ENCODE measurements at regions not wholly inside any gene's neighbourhood (a gene's known extent, or its start where the extent isn't known, plus 50 kb on each side); places are given as distances from the start of the nearest gene placed in this dataset.

GRCh38 chr13:107361666-107362065, 793.7 kb upstream of the ARGLU1 start (continued):
- TF ChIP-seq ZNF23 (tag by site-specific recombination; IDR thresholded peaks at IDR 0.05; ENCODE audit: borderline replicate concordance) (no peak), KLF9 (tag by site-specific recombination; IDR thresholded peaks at IDR 0.05; ENCODE audit: low read depth) (no peak), ZNF610 (tag by site-specific recombination; IDR thresholded peaks at IDR 0.05; ENCODE audit: borderline replicate concordance) (no peak), PRDM10 (tag by site-specific recombination; IDR thresholded peaks at IDR 0.05) (no peak)

GRCh38 chr13:107360010-107360409, 792.1 kb upstream of the ARGLU1 start:
- Histone ChIP-seq H3K4me3 (ENCODE audit: low read depth, low read length) (no peak overlapping the region), H3K27ac (ENCODE audit: extremely low read depth, low read depth, low read length) (no peak overlapping the region), H3K9me3 (ENCODE audit: control insufficient read depth, insufficient read depth, low read depth, low read length) (no peaks in the 10 kb centered on the region), H3K4me1 (ENCODE audit: control insufficient read depth, insufficient read depth, low read length) (no peaks in the 10 kb centered on the region), H3K36me3 (ENCODE audit: control insufficient read depth in 2 of 2, insufficient read depth in 1 of 2, low read length in 2 of 2) (no peaks in the 10 kb centered on the region)
- TF ChIP-seq ZNF514 (tag by site-specific recombination; IDR thresholded peaks at IDR 0.05), result no peak
- CTCF ChIA-PET, result no interaction called here
- POLR2A ChIA-PET, result no interaction called here

- Histone ChIP-seq H3K4me1 (ENCODE audit: control insufficient read depth, insufficient read depth, low read length) (no peaks in the 10 kb centered on the region), H3K9me3 (ENCODE audit: control insufficient read depth, insufficient read depth, low read depth, low read length) (no peaks in the 10 kb centered on the region), H3K36me3 (ENCODE audit: control insufficient read depth in 2 of 2, insufficient read depth in 1 of 2, low read length in 2 of 2) (no peaks in the 10 kb centered on the region), H3K4me3 (ENCODE audit: low read depth, low read length) (no peak overlapping the region), H3K27ac (ENCODE audit: extremely low read depth, low read depth, low read length) (no peak overlapping the region)
- ChIA-PET CTCF (no interaction called here), POLR2A (no interaction called here)
- TF ChIP-seq ZNF529 (tag by site-specific recombination; IDR thresholded peaks at IDR 0.05; ENCODE audit: insufficient replicate concordance) (no peak), ZFHX2 (tag by site-specific recombination; conservative IDR thresholded peaks at IDR 0.05) (no peak), SALL2 (tag by site-specific recombination; IDR thresholded peaks at IDR 0.05; ENCODE audit: borderline replicate concordance) (no peak), HOXD13 (CRISPR knock-in tag; IDR thresholded peaks at IDR 0.05; ENCODE audit: borderline replicate concordance) (no peak), ZNF214 (tag by site-specific recombination; IDR thresholded peaks at IDR 0.05; ENCODE audit: borderline replicate concordance) (no peak), ZSCAN18 (tag by site-specific recombination; IDR thresholded peaks at IDR 0.05) (no peak), SP3 (tag by site-specific recombination; IDR thresholded peaks at IDR 0.05) (no peak), ZNF121 (tag by site-specific recombination; IDR thresholded peaks at IDR 0.05) (no peak), ZNF248 (tag by site-specific recombination; IDR thresholded peaks at IDR 0.05) (no peak), ZXDB (tag by site-specific recombination; IDR thresholded peaks at IDR 0.05) (no peak), ZNF184 (tag by site-specific recombination; IDR thresholded peaks at IDR 0.05) (no peak), SETDB1 (IDR thresholded peaks at IDR 0.05; ENCODE audit: insufficient read length, low read length) (no peak), MEIS1 (CRISPR knock-in tag; IDR thresholded peaks at IDR 0.05; ENCODE audit: borderline replicate concordance) (no peak), ZNF155 (tag by site-specific recombination; IDR thresholded peaks at IDR 0.05) (no peak), ZNF768 (tag by site-specific recombination; IDR thresholded peaks at IDR 0.05) (no peak), EGR2 (tag by site-specific recombination; IDR thresholded peaks at IDR 0.05; ENCODE audit: low read depth) (no peak)
These were observed 790.9 kb upstream of the ARGLU1 start for GRCh38 chr13:107358866-107359265.
